SU-DHL-6 (cell line): ENCODE measurements at regions not wholly inside any gene's neighbourhood (a gene's known extent, or its start where the extent isn't known, plus 50 kb on each side); places are given as distances from the start of the nearest gene placed in this dataset.

Source experiments
- CTCF ChIP-seq: fragments of 200-600 bp; sonication (generic); IDR thresholded peaks from one replicate; pipeline ENCODE4 v1.5.1; 2017; ENCODE audit warnings: antibody characterized with exemption, mild to moderate bottlenecking, low read length, moderate library complexity; ENCODE audit not compliant: insufficient read depth, poor library complexity, severe bottlenecking
- EZH2phosphoT487 ChIP-seq: fragments of 200-600 bp; sonication (generic), shearing (Covaris generic); conservative IDR thresholded peaks from 2 replicates; pipeline ENCODE4 v1.6.1; 2018; ENCODE audit warnings: mild to moderate bottlenecking, antibody characterized with exemption, low read length, moderate library complexity, mixed read lengths

GRCh38 chr3:73753985-73754384 lies 129.2 kb upstream of the PDZRN3 start:
- TF ChIP-seq EZH2phosphoT487 (no peak), CTCF (no peak)
